OCI-LY7 (cell line): ENCODE measurements at regions not wholly inside any gene's neighbourhood (a gene's known extent, or its start where the extent isn't known, plus 50 kb on each side); places are given as distances from the start of the nearest gene placed in this dataset.
A peak's percentile ranks its signal among the peaks of the same experiment; 100 is the strongest.

Experiments used
- BruUV-seq: library from RNA; stranded (reverse); fragments of 400-500 nt; replicated peaks from 2 replicates; lab custom pipeline; 2021; lab: Mats Ljungman, UMichigan
- CTCF ChIA-PET: fragments of 300-600 bp; sonication (Branson Sonifier 250); formaldehyde crosslinking; loops from one replicate; lab custom pipeline; 2022; ENCODE audit warnings: antibody characterized with exemption; ENCODE audit not compliant: unreplicated experiment; lab: Charles Lee
- POLR2A ChIA-PET: fragments of 300-600 bp; sonication (Branson Sonifier 250); formaldehyde crosslinking; loops from one replicate; lab custom pipeline; 2022; ENCODE audit warnings: antibody characterized with exemption; lab: Charles Lee
- DNase-seq: peaks from one replicate; pipeline ENCODE4 v3.0.0-alpha.2; 2015; ENCODE audit warnings: low spot score
- H2AFZ ChIP-seq: fragments of 200-600 bp; sonication (generic), shearing (Covaris generic); 2 replicates; pipeline ENCODE4 v1.6.1; 2014; ENCODE audit warnings: mild to moderate bottlenecking, antibody characterized with exemption, low read length, moderate library complexity
- H3K27ac ChIP-seq: fragments of 200-600 bp; sonication (generic); 2 replicates; pipeline ENCODE4 v1.5.1; 2014; ENCODE audit warnings: mixed run types, low read depth, mild to moderate bottlenecking, moderate library complexity, low read length, inconsistent platforms; ENCODE audit not compliant: poor library complexity, severe bottlenecking
- H3K36me3 ChIP-seq: fragments of 200-600 bp; sonication (generic); 2 replicates; pipeline ENCODE4 v1.6.1; 2014; ENCODE audit warnings: mild to moderate bottlenecking, antibody characterized with exemption, low read length, moderate library complexity, mixed read lengths; ENCODE audit not compliant: insufficient read depth
- H3K4me1 ChIP-seq: fragments of 200-600 bp; sonication (generic); 2 replicates; pipeline ENCODE4 v1.5.1; 2014; ENCODE audit warnings: mild to moderate bottlenecking, low read length; ENCODE audit not compliant: insufficient read depth, poor library complexity, severe bottlenecking
- H3K4me2 ChIP-seq: fragments of 200-600 bp; sonication (generic); 2 replicates; pipeline ENCODE4 v1.6.1; 2014; ENCODE audit warnings: mild to moderate bottlenecking, low read length
- H3K4me3 ChIP-seq: fragments of 200-600 bp; sonication (generic); 2 replicates; pipeline ENCODE4 v1.5.1; 2014; ENCODE audit warnings: mild to moderate bottlenecking, low read depth, low read length; ENCODE audit not compliant: poor library complexity, severe bottlenecking
- H3K79me2 ChIP-seq: fragments of 200-600 bp; sonication (generic); 2 replicates; pipeline ENCODE4 v1.6.1; 2016; ENCODE audit warnings: low read depth, mild to moderate bottlenecking, low read length, moderate library complexity, mixed read lengths; ENCODE audit not compliant: insufficient read depth
- H3K9me2 ChIP-seq: fragments of 200-600 bp; sonication (generic); 2 replicates; pipeline ENCODE4 v1.6.1; 2016; ENCODE audit warnings: mild to moderate bottlenecking, low read length, mixed read lengths; ENCODE audit not compliant: insufficient read depth
- H3K9me3 ChIP-seq: fragments of 200-600 bp; sonication (generic); 2 replicates; pipeline ENCODE4 v1.6.1; 2014; ENCODE audit warnings: mild to moderate bottlenecking, mixed run types, low read length, mixed read lengths
- H4K20me1 ChIP-seq: fragments of 200-600 bp; sonication (generic); 2 replicates; pipeline ENCODE4 v1.6.1; 2014; ENCODE audit warnings: mild to moderate bottlenecking, antibody characterized with exemption, low read length, moderate library complexity, mixed read lengths; ENCODE audit not compliant: insufficient read depth
- CTCF ChIP-seq: fragments of 200-600 bp; sonication (generic); conservative IDR thresholded peaks from 2 replicates; pipeline ENCODE4 v1.5.1; 2014; ENCODE audit warnings: mild to moderate bottlenecking, antibody characterized with exemption, low read length, moderate library complexity, mixed read lengths
- EZH2phosphoT487 ChIP-seq: fragments of 200-600 bp; sonication (generic); IDR thresholded peaks from 2 replicates; pipeline ENCODE4 v1.6.1; 2018; ENCODE audit warnings: low read depth, borderline replicate concordance, mild to moderate bottlenecking, mixed run types, antibody characterized with exemption, low read length, moderate library complexity, mixed read lengths
- intact Hi-C: fragments of 100-400 bp; cut with micrococcal nuclease; formaldehyde crosslinking; loops from one replicate; pipeline ENCODE4 v1.10.0; 2022; ENCODE audit not compliant: unreplicated experiment

GRCh38 chr22:49660794-49661781 is 166.6 kb downstream of the BRD1 start:
- no peak for TF ChIP-seq EZH2phosphoT487
- no peak for TF ChIP-seq CTCF
- ChIA-PET CTCF (interaction anchor here (0.5 kb wide), 1 partner anchor 185 kb away, joined by 4 read pairs; no protein-coding TSS in a partner anchor), POLR2A (no interaction called here)
- no peak overlapping the region for H3K4me3 ChIP-seq
- no TSS peak for BruUV-seq
- no peaks in the 10 kb centered on the region for H3K9me3 ChIP-seq
- intact Hi-C loops, result loop anchor here (10.0 kb wide), 1 partner anchor 306 kb away; no protein-coding TSS in a partner anchor
- peak; percentile 44 for DNase-seq
- H3K4me2 ChIP-seq, result no peak overlapping the region; the same call in 1 of the 2 replicates
- peaks cover 6% of the 10 kb centered on the region for H3K79me2 ChIP-seq
- peak overlapping the region; percentile 10; the same call in 1 of the 2 replicates for H2AFZ ChIP-seq
- H3K4me1 ChIP-seq, result peaks cover 12% of the 10 kb centered on the region
- no peak overlapping the region for H3K27ac ChIP-seq
- H3K36me3 ChIP-seq, result peaks cover 5% of the 10 kb centered on the region; the same call in 1 of the 2 replicates
- no peaks in the 10 kb centered on the region for H3K9me2 ChIP-seq
- no peaks in the 10 kb centered on the region for H4K20me1 ChIP-seq

DNA sequence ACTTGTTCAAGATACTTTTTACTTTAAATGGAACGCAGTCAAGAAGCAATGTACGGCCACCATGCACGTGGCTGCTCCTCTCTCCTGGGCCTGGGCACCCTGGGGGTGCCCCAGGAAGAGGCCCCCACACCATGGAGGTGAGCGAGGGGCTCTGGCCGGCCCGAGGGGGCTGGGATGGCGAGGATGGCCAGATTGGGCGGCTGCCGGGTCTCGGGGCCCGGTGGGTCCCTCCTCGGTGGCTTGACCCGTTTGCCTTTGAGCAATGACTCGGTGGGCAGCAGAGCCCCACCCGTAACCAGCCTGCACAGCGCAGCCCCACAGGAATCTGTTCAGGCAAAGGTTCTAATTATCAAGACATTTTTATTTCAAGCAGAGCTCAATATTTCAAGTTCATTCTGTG is 167.4 kb downstream of the BRD1 start:
- intact Hi-C loops, result loop anchor here (10.0 kb wide), 1 partner anchor 306 kb away; no protein-coding TSS in a partner anchor
- Histone ChIP-seq H3K27ac (no peak overlapping the region), H3K79me2 (peaks cover 14% of the 10 kb centered on the region), H4K20me1 (no peaks in the 10 kb centered on the region), H3K9me2 (no peaks in the 10 kb centered on the region), H3K4me1 (peaks cover 18% of the 10 kb centered on the region), H3K36me3 (peaks cover 11% of the 10 kb centered on the region), H3K9me3 (no peaks in the 10 kb centered on the region), H3K4me2 (no peak overlapping the region), H3K4me3 (no peak overlapping the region), H2AFZ (no peak overlapping the region)
- BruUV-seq, result no TSS peak
- ChIA-PET POLR2A (no interaction called here), CTCF (no interaction called here)
- no peak for DNase-seq
- TF ChIP-seq CTCF (no peak), EZH2phosphoT487 (no peak)
